OCI-LY1 (cell line): ENCODE measurements at regions not wholly inside any gene's neighbourhood (a gene's known extent, or its start where the extent isn't known, plus 50 kb on each side); places are given as distances from the start of the nearest gene placed in this dataset.
"Not testable (repeated sequence)": the region's sequence is repeated elsewhere in the genome, so short reads cannot be mapped to it uniquely, and the experiment has no call there.

Source experiments
- CTCF ChIP-seq: fragments of 200-600 bp; sonication (generic), shearing (Covaris generic); IDR thresholded peaks from 2 replicates; pipeline ENCODE4 v1.5.1; 2017; ENCODE audit warnings: mild to moderate bottlenecking, antibody characterized with exemption, low read length, moderate library complexity, mixed read lengths
- EZH2 ChIP-seq: fragments of 200-600 bp; sonication (generic), shearing (Covaris generic); IDR thresholded peaks from 2 replicates; pipeline ENCODE4 v1.8.0; 2017; ENCODE audit warnings: borderline replicate concordance, mixed run types, mild to moderate bottlenecking, antibody characterized with exemption, low read length, moderate library complexity, mixed read lengths

DNA sequence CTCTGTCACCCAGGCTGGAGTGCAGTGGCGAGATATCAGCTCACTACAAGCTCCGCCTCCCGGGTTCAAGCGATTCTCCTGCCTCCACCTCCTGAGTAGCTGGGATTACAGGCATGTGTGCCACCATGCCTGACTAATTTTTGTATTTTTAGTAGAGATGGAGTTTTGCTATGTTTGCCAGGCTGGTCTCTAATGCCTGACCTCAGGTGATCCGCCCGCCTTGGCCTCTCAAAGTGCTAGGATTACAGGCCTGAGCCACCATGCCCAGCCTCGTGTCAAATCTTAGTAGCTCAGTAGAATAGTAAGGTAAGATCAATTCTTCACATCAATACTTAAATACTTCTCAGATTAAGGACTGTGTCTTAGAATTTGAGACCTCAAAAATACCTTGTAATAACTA is 112.5 kb upstream of the PNPLA4 start:
- not testable (repeated sequence) for TF ChIP-seq CTCF, EZH2
